Endodermal cell (in vitro differentiated cells): ENCODE measurements at regions not wholly inside any gene's neighbourhood (a gene's known extent, or its start where the extent isn't known, plus 50 kb on each side); places are given as distances from the start of the nearest gene placed in this dataset.
"Not testable (repeated sequence)": the region's sequence is repeated elsewhere in the genome, so short reads cannot be mapped to it uniquely, and the experiment has no call there.

ENCODE experiments used
- DNase-seq: peaks from one replicate; pipeline ENCODE4 v3.0.0-alpha.2; 2017
- H3K27ac ChIP-seq: 2 replicates; pipeline ENCODE4 v1.5.1; 2013; ENCODE audit warnings: mild to moderate bottlenecking, low read depth, low read length, moderate library complexity
- H3K27me3 ChIP-seq: 2 replicates; pipeline ENCODE4 v1.6.1; 2013; ENCODE audit warnings: mild to moderate bottlenecking, low read length, moderate library complexity; ENCODE audit not compliant: insufficient read depth, control insufficient read depth, poor library complexity, severe bottlenecking
- H3K36me3 ChIP-seq: 2 replicates; pipeline ENCODE4 v1.7.0; 2013; ENCODE audit warnings: mild to moderate bottlenecking, low read length, moderate library complexity; ENCODE audit not compliant: control insufficient read depth, insufficient read depth
- H3K4me1 ChIP-seq: one replicate; pipeline ENCODE4 v1.7.0; 2013; ENCODE audit warnings: low read length; ENCODE audit not compliant: control insufficient read depth, insufficient read depth
- H3K4me3 ChIP-seq: 2 replicates; pipeline ENCODE4 v1.5.1; 2013; ENCODE audit warnings: mild to moderate bottlenecking, low read length, moderate library complexity
- H3K9ac ChIP-seq: 2 replicates; pipeline ENCODE4 v1.6.1; 2013; ENCODE audit warnings: mild to moderate bottlenecking, low read length, moderate library complexity; ENCODE audit not compliant: poor library complexity, severe bottlenecking; ENCODE audit errors: extremely low read depth
- H3K9me3 ChIP-seq: 2 replicates; pipeline ENCODE4 v1.6.1; 2013; ENCODE audit warnings: mild to moderate bottlenecking, low read length, moderate library complexity; ENCODE audit not compliant: control insufficient read depth
- H3K27ac Mint-ChIP-seq: 2 replicates; pipeline ENCODE4 v1.8.0; 2020; ENCODE audit warnings: mixed read lengths
- H3K27me3 Mint-ChIP-seq: 2 replicates; pipeline ENCODE4 v1.8.0; 2021; ENCODE audit warnings: mild to moderate bottlenecking, mixed read lengths; ENCODE audit not compliant: insufficient read depth
- H3K36me3 Mint-ChIP-seq: 2 replicates; pipeline ENCODE4 v1.8.0; 2020; ENCODE audit warnings: low read depth, mixed read lengths
- H3K4me1 Mint-ChIP-seq: 2 replicates; pipeline ENCODE4 v1.8.0; 2020; ENCODE audit warnings: mixed read lengths
- H3K4me3 Mint-ChIP-seq: 2 replicates; pipeline ENCODE4 v1.8.0; 2020; ENCODE audit warnings: mild to moderate bottlenecking, moderate library complexity, mixed read lengths
- H3K9me3 Mint-ChIP-seq: 2 replicates; pipeline ENCODE4 v1.8.0; 2020; ENCODE audit warnings: mild to moderate bottlenecking, mixed read lengths
- WGBS, 2 experiments: methylation state at CpG; one replicate each; pipeline versions ENCODE4 v1.1.5 to v1.1.7; 2013; ENCODE audit warnings: missing lambda C conversion rate in 2 of 2, mixed read lengths in 1 of 2; ENCODE audit not compliant: insufficient coverage in 1 of 2, insufficient read length in 1 of 2; 5-methylcytosine and 5-hydroxymethylcytosine counted together
- TF ChIP-seq, protein P1 (sequence below): fragments of 200-600 bp; sonication (generic); conservative IDR thresholded peaks from 2 replicates; pipeline ENCODE4 v1.5.0; 2021; ENCODE audit warnings: antibody characterized with exemption, mild to moderate bottlenecking

DNA sequence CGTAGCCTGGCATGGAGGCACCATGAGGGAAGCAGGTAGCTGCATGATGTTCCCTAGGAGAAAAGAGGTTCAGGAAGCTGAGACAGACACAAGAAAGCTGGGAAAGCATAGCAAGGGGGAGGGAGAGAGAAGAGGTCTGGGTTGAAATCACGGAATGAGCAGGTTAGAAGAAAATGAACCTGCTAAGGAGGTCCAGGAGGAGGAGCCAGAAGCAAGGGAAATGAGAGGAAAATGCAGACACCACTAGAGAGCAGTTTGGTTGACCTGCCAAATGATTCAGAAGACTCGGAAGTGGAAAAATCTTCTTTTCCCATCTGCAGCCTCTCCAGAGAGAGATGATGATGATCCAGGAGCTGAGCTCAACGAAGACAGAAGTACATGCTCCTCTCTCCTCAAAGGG, 70.9 kb downstream of the VIP start:
- H3K36me3 Mint-ChIP-seq = no peaks in the 10 kb centered on the region
- H3K4me3 Mint-ChIP-seq = no peak overlapping the region
- H3K27ac Mint-ChIP-seq = no peak overlapping the region
- Histone ChIP-seq H3K4me3 (no peak overlapping the region), H3K27ac (no peak overlapping the region), H3K9me3 (no peaks in the 10 kb centered on the region), H3K4me1 (no peaks in the 10 kb centered on the region), H3K9ac (no peak overlapping the region), H3K27me3 (no peaks in the 10 kb centered on the region), H3K36me3 (no peaks in the 10 kb centered on the region)
- H3K27me3 Mint-ChIP-seq = no peaks in the 10 kb centered on the region
- DNase-seq = peak; percentile 52
- no peaks in the 10 kb centered on the region for H3K4me1 Mint-ChIP-seq
- H3K9me3 Mint-ChIP-seq = no peaks in the 10 kb centered on the region
- TF ChIP-seq, protein P1, sequence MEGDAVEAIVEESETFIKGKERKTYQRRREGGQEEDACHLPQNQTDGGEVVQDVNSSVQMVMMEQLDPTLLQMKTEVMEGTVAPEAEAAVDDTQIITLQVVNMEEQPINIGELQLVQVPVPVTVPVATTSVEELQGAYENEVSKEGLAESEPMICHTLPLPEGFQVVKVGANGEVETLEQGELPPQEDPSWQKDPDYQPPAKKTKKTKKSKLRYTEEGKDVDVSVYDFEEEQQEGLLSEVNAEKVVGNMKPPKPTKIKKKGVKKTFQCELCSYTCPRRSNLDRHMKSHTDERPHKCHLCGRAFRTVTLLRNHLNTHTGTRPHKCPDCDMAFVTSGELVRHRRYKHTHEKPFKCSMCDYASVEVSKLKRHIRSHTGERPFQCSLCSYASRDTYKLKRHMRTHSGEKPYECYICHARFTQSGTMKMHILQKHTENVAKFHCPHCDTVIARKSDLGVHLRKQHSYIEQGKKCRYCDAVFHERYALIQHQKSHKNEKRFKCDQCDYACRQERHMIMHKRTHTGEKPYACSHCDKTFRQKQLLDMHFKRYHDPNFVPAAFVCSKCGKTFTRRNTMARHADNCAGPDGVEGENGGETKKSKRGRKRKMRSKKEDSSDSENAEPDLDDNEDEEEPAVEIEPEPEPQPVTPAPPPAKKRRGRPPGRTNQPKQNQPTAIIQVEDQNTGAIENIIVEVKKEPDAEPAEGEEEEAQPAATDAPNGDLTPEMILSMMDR = peak; percentile 53
- WGBS, 2 experiments = 18 to 56% methylated on average over 1 to 4 of the region's 4 CpGs

DNA sequence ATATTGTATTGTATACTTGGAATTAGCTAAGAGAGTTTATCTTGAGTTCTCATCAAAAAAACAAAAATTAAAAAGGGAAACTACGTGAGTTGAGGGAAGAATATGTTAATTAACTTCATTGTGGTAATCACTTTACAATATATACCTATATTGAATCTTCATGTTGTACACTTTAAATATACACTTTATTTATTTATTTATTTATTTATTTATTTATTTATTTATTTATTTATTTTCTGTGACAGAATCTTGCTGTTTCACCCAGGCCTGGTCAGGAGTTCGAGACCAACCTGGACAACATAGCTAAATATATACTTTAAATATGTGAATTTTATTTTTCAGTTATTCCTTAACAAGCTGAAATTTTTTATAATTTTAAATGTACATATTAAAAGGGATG, 74.1 kb downstream of the VIP start:
- H3K4me3 Mint-ChIP-seq = no peak overlapping the region
- Histone ChIP-seq H3K9ac (no peak overlapping the region), H3K36me3 (no peaks in the 10 kb centered on the region), H3K27ac (no peak overlapping the region), H3K27me3 (no peaks in the 10 kb centered on the region), H3K4me1 (no peaks in the 10 kb centered on the region), H3K4me3 (no peak overlapping the region), H3K9me3 (no peaks in the 10 kb centered on the region)
- H3K9me3 Mint-ChIP-seq = no peaks in the 10 kb centered on the region
- H3K27me3 Mint-ChIP-seq = no peaks in the 10 kb centered on the region
- no peaks in the 10 kb centered on the region for H3K36me3 Mint-ChIP-seq
- DNase-seq = no peak
- no peak overlapping the region for H3K27ac Mint-ChIP-seq
- TF ChIP-seq, protein P1 = no peak
- no CpG with 5 or more reads among the region's 2 CpGs for WGBS, 2 experiments
- no peaks in the 10 kb centered on the region for H3K4me1 Mint-ChIP-seq

DNA sequence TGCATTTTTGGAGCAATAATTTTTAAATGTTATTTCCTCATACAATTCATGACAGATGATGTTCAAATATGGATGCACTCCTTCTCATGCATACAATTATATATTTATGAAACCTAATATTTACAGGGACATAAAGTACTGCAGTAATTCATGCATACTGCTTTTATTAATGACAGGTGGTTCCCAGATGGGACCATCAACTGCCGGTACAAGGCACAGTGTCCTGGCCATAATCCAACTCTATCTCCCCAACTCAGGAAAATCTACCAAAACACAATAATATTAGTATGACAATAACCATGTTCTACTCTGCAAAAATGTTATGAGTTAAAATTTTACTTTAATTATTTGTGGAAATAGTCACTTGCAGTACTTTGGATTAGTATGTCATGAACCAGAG, 77.8 kb downstream of the VIP start:
- DNase-seq = no peak
- no peaks in the 10 kb centered on the region for H3K27me3 ChIP-seq
- Mint-ChIP-seq H3K36me3 (no peaks in the 10 kb centered on the region), H3K27ac (no peak overlapping the region), H3K9me3 (no peaks in the 10 kb centered on the region), H3K4me3 (no peak overlapping the region), H3K4me1 (no peaks in the 10 kb centered on the region), H3K27me3 (peaks cover 1% of the 10 kb centered on the region)
- TF ChIP-seq, protein P1 = no peak
- H3K27ac ChIP-seq = no peak overlapping the region
- H3K4me1 ChIP-seq = no peaks in the 10 kb centered on the region
- H3K9ac ChIP-seq = no peak overlapping the region
- no peaks in the 10 kb centered on the region for H3K36me3 ChIP-seq
- WGBS, 2 experiments = 88% methylated on average over 1 of the region's 1 CpG; no CpG with 5 or more reads in 1 of the 2 experiments
- no peaks in the 10 kb centered on the region for H3K9me3 ChIP-seq
- H3K4me3 ChIP-seq = no peak overlapping the region

DNA sequence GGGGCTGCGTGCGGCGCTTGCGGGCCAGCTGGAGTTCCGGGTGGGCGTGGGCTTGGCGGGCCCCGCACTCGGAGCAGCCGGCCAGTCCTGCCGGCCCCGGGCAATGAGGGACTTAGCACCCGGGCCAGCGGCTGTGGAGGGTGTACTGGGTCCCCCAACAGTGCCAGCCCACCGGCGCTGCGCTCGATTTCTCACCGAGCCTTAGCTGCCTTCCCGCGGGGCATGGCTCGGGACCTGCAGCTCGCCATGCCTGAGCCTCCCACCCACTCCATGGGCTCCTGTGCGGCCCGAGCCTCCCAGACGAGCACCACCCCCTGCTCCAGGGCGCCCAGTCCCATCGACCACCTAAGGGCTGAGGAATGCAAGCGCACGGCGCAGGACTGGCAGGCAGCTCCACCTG, 83.8 kb downstream of the VIP start:
- H3K27me3 Mint-ChIP-seq = peaks cover 48% of the 10 kb centered on the region
- H3K27ac Mint-ChIP-seq, H3K4me1 ChIP-seq, H3K27me3 ChIP-seq, H3K36me3 Mint-ChIP-seq, H3K9me3 ChIP-seq, H3K4me3 ChIP-seq, H3K27ac ChIP-seq, H3K9me3 Mint-ChIP-seq, H3K4me1 Mint-ChIP-seq, H3K36me3 ChIP-seq, DNase-seq, H3K9ac ChIP-seq, H3K4me3 Mint-ChIP-seq: not testable (repeated sequence)
- 92 to 96% methylated on average over 9 to 31 of the region's 31 CpGs for WGBS, 2 experiments
